Uterus (tissue), 3 donors: ENCODE measurements at regions not wholly inside any gene's neighbourhood (a gene's known extent, or its start where the extent isn't known, plus 50 kb on each side); places are given as distances from the start of the nearest gene placed in this dataset.

Source experiments
- DNase-seq, 2 donors: peaks; one replicate each; pipeline ENCODE4 v3.0.0-alpha.2; 2019 to 2020
- H3K27ac ChIP-seq, 2 donors: fragments of 200-600 bp; sonication (generic); 1 replicate in 1 of 2; 2 replicates in 1 of 2; pipeline ENCODE4 v1.5.1; 2016 to 2018
- H3K27me3 ChIP-seq, 2 donors: fragments of 200-600 bp; sonication (generic); one replicate each; pipeline ENCODE4 v1.5.1; 2018 to 2019; ENCODE audit warnings: control low read depth in 1 of 2
- H3K36me3 ChIP-seq, 2 donors: fragments of 200-600 bp; sonication (generic); one replicate each; pipeline ENCODE4 v1.5.1; 2019; ENCODE audit warnings: control low read depth in 1 of 2
- H3K4me1 ChIP-seq, 2 donors: fragments of 200-600 bp; sonication (generic); one replicate each; pipeline ENCODE4 v1.5.1; 2018 to 2019; ENCODE audit warnings: control low read depth in 1 of 2
- H3K4me3 ChIP-seq, 2 donors: fragments of 200-600 bp; sonication (generic); 1 replicate in 1 of 2; 2 replicates in 1 of 2; pipeline ENCODE4 v1.5.1; 2018 to 2019; ENCODE audit warnings: mild to moderate bottlenecking in 1 of 2
- H3K9me3 ChIP-seq, 2 donors: fragments of 200-600 bp; sonication (generic); one replicate each; pipeline ENCODE4 v1.5.1; 2019; ENCODE audit warnings: control low read depth in 1 of 2
- CTCF ChIP-seq, 4 experiments: fragments of 200-600 bp in 2 of 4; fragments of 450-650 bp in 2 of 4; sonication (generic) in 2 of 4; IDR thresholded peaks; one replicate each; pipeline ENCODE4 v1.5.1; 2016 to 2019; ENCODE audit warnings: antibody characterized with exemption in 4 of 4, mild to moderate bottlenecking in 2 of 4, moderate library complexity in 1 of 4
- POLR2A ChIP-seq, 2 donors: fragments of 450-650 bp; IDR thresholded peaks; one replicate each; pipeline ENCODE4 v1.6.1; 2016; ENCODE audit warnings: antibody characterized with exemption in 2 of 2, mild to moderate bottlenecking in 1 of 2, moderate library complexity in 1 of 2
- intact Hi-C: fragments of 100-400 bp; cut with DNase I; formaldehyde crosslinking; loops from one replicate; pipeline ENCODE4 v1.15.1; 2023; ENCODE audit warnings: low total_unique reads
- donor health status: DM: yes; HTN: yes; CAD: no.

- H3K27ac ChIP-seq: no peak overlapping the region
- no peaks in the 10 kb centered on the region for H3K4me1 ChIP-seq
- TF ChIP-seq CTCF (IDR thresholded peaks at IDR 0.05): no peak
- TF ChIP-seq POLR2A (IDR thresholded peaks at IDR 0.05): no peak
- DNase-seq: no peak
- no peak overlapping the region for H3K4me3 ChIP-seq
- H3K36me3 ChIP-seq: no peaks in the 10 kb centered on the region
- intact Hi-C loops: no loop called here
- H3K27me3 ChIP-seq: peaks cover 0 to 3% of the 10 kb centered on the region in 2 donors
- no peaks in the 10 kb centered on the region for H3K9me3 ChIP-seq
These were observed 280.3 kb downstream of the HACE1 start for GRCh38 chr6:104579310-104579863.

GRCh38 chr6:104575536-104575935, 284.2 kb downstream of the HACE1 start:
- Histone ChIP-seq H3K27ac (no peak overlapping the region), H3K27me3 (no peaks in the 10 kb centered on the region), H3K4me1 (no peaks in the 10 kb centered on the region), H3K9me3 (no peaks in the 10 kb centered on the region), H3K4me3 (no peak overlapping the region), H3K36me3 (no peaks in the 10 kb centered on the region)
- DNase-seq: no peak
- TF ChIP-seq POLR2A (IDR thresholded peaks at IDR 0.05): no peak
- TF ChIP-seq CTCF (IDR thresholded peaks at IDR 0.05): no peak
- intact Hi-C loops: no loop called here

GRCh38 chr6:104574135-104574750, 285.5 kb downstream of the HACE1 start:
- Histone ChIP-seq H3K27me3 (no peaks in the 10 kb centered on the region), H3K9me3 (no peaks in the 10 kb centered on the region), H3K27ac (no peak overlapping the region), H3K36me3 (no peaks in the 10 kb centered on the region), H3K4me3 (no peak overlapping the region), H3K4me1 (no peaks in the 10 kb centered on the region)
- intact Hi-C loops: no loop called here
- TF ChIP-seq POLR2A (IDR thresholded peaks at IDR 0.05) (no peak), CTCF (IDR thresholded peaks at IDR 0.05) (no peak)
- DNase-seq: no peak

GRCh38 chr6:104573350-104573749, 286.4 kb downstream of the HACE1 start:
- Histone ChIP-seq H3K4me1 (no peaks in the 10 kb centered on the region), H3K27ac (peak overlapping the region in 1 of 2 donors; percentile 8), H3K9me3 (no peaks in the 10 kb centered on the region), H3K27me3 (no peaks in the 10 kb centered on the region), H3K36me3 (no peaks in the 10 kb centered on the region), H3K4me3 (no peak overlapping the region)
- intact Hi-C loops: no loop called here
- TF ChIP-seq POLR2A (IDR thresholded peaks at IDR 0.05): no peak
- no peak for TF ChIP-seq CTCF (IDR thresholded peaks at IDR 0.05)
- DNase-seq: no peak

- no peaks in the 10 kb centered on the region for H3K4me1 ChIP-seq
- intact Hi-C loops: no loop called here
- TF ChIP-seq POLR2A (IDR thresholded peaks at IDR 0.05): no peak
- no peak for TF ChIP-seq CTCF (IDR thresholded peaks at IDR 0.05)
- no peak for DNase-seq
- H3K27ac ChIP-seq: peak overlapping the region in 1 of 2 donors; percentile 8
- no peaks in the 10 kb centered on the region for H3K9me3 ChIP-seq
- no peak overlapping the region for H3K4me3 ChIP-seq
- H3K27me3 ChIP-seq: no peaks in the 10 kb centered on the region
- no peaks in the 10 kb centered on the region for H3K36me3 ChIP-seq
These were observed 286.8 kb downstream of the HACE1 start for GRCh38 chr6:104572901-104573300.
